ENCODE measurements at regions not wholly inside any gene's neighbourhood (a gene's known extent, or its start where the extent isn't known, plus 50 kb on each side); places are given as distances from the start of the nearest gene placed in this dataset.
"Not testable (repeated sequence)": the region's sequence is repeated elsewhere in the genome, so short reads cannot be mapped to it uniquely, and the experiment has no call there.

GRCh38 chr10:124176349-124177179 is 83.2 kb upstream of the CHST15 start:
- Mint-ChIP-seq H3K27me3 (ENCODE audit: low read depth) (peaks cover 15% of the 10 kb centered on the region), H3K4me1 (ENCODE audit: low read depth) (peaks cover 8% of the 10 kb centered on the region), H3K36me3 (ENCODE audit: low read depth) (no peaks in the 10 kb centered on the region), H3K9me3 (no peaks in the 10 kb centered on the region), H3K27ac (no peak overlapping the region), H3K4me3 (no peak overlapping the region)

- H3K4me1 Mint-ChIP-seq (ENCODE audit: low read depth): peaks cover 5% of the 10 kb centered on the region
- H3K36me3 Mint-ChIP-seq (ENCODE audit: low read depth): no peaks in the 10 kb centered on the region
- H3K27ac Mint-ChIP-seq: no peak overlapping the region
- peaks cover 15% of the 10 kb centered on the region for H3K27me3 Mint-ChIP-seq (ENCODE audit: low read depth)
- no peaks in the 10 kb centered on the region for H3K9me3 Mint-ChIP-seq
- H3K4me3 Mint-ChIP-seq: no peak overlapping the region
Observed at GRCh38 chr10:124175701-124176348, 82.4 kb upstream of the CHST15 start.

- Mint-ChIP-seq H3K9me3 (no peaks in the 10 kb centered on the region), H3K27me3 (ENCODE audit: low read depth) (peaks cover 15% of the 10 kb centered on the region), H3K27ac (no peak overlapping the region), H3K4me3 (no peak overlapping the region), H3K36me3 (ENCODE audit: low read depth) (no peaks in the 10 kb centered on the region), H3K4me1 (ENCODE audit: low read depth) (peaks cover 3% of the 10 kb centered on the region)
Observed at GRCh38 chr10:124174673-124175645, 81.6 kb upstream of the CHST15 start.

- H3K27ac Mint-ChIP-seq: no peak overlapping the region
- H3K4me3 Mint-ChIP-seq: no peak overlapping the region
Observed at GRCh38 chr10:124174071-124174566, 80.7 kb upstream of the CHST15 start.

GRCh38 chr10:124173298-124173900 is 80.0 kb upstream of the CHST15 start:
- no peaks in the 10 kb centered on the region for H3K36me3 Mint-ChIP-seq (ENCODE audit: low read depth)
- no peaks in the 10 kb centered on the region for H3K9me3 Mint-ChIP-seq
- H3K4me1 Mint-ChIP-seq (ENCODE audit: low read depth): peaks cover 3% of the 10 kb centered on the region
- H3K27ac Mint-ChIP-seq: no peak overlapping the region
- H3K4me3 Mint-ChIP-seq: no peak overlapping the region
- peaks cover 15% of the 10 kb centered on the region for H3K27me3 Mint-ChIP-seq (ENCODE audit: low read depth)

More at GRCh38 chr10:124174071-124174566, 80.7 kb upstream of the CHST15 start:
- peaks cover 3% of the 10 kb centered on the region for H3K4me1 Mint-ChIP-seq (ENCODE audit: low read depth)
- H3K36me3 Mint-ChIP-seq (ENCODE audit: low read depth): no peaks in the 10 kb centered on the region
- H3K27me3 Mint-ChIP-seq (ENCODE audit: low read depth): peaks cover 15% of the 10 kb centered on the region
- no peaks in the 10 kb centered on the region for H3K9me3 Mint-ChIP-seq

GRCh38 chr10:124172181-124172916 is 79.0 kb upstream of the CHST15 start:
- Mint-ChIP-seq H3K4me1 (ENCODE audit: low read depth) (peaks cover 3% of the 10 kb centered on the region), H3K9me3 (no peaks in the 10 kb centered on the region), H3K36me3 (ENCODE audit: low read depth) (no peaks in the 10 kb centered on the region), H3K4me3 (no peak overlapping the region), H3K27me3 (ENCODE audit: low read depth) (peaks cover 14% of the 10 kb centered on the region), H3K27ac (no peak overlapping the region)

- Mint-ChIP-seq H3K9me3 (no peaks in the 10 kb centered on the region), H3K27me3 (ENCODE audit: low read depth) (peaks cover 11% of the 10 kb centered on the region), H3K4me1 (ENCODE audit: low read depth) (peaks cover 3% of the 10 kb centered on the region), H3K36me3 (ENCODE audit: low read depth) (no peaks in the 10 kb centered on the region), H3K4me3 (no peak overlapping the region), H3K27ac (no peak overlapping the region)
Observed at GRCh38 chr10:124171561-124171960, 78.2 kb upstream of the CHST15 start.

GRCh38 chr10:124170631-124171030 is 77.2 kb upstream of the CHST15 start:
- peaks cover 6% of the 10 kb centered on the region for H3K27me3 Mint-ChIP-seq (ENCODE audit: low read depth)
- no peak overlapping the region for H3K27ac Mint-ChIP-seq
- H3K4me1 Mint-ChIP-seq (ENCODE audit: low read depth): no peaks in the 10 kb centered on the region
- no peak overlapping the region for H3K4me3 Mint-ChIP-seq
- no peaks in the 10 kb centered on the region for H3K9me3 Mint-ChIP-seq
- no peaks in the 10 kb centered on the region for H3K36me3 Mint-ChIP-seq (ENCODE audit: low read depth)

- no peaks in the 10 kb centered on the region for H3K4me1 Mint-ChIP-seq (ENCODE audit: low read depth)
- no peak overlapping the region for H3K27ac Mint-ChIP-seq
- peaks cover 15% of the 10 kb centered on the region for H3K27me3 Mint-ChIP-seq (ENCODE audit: low read depth)
- no peaks in the 10 kb centered on the region for H3K9me3 Mint-ChIP-seq
- H3K4me3 Mint-ChIP-seq: no peak overlapping the region
- H3K36me3 Mint-ChIP-seq (ENCODE audit: low read depth): no peaks in the 10 kb centered on the region
Observed at GRCh38 chr10:124168991-124169802, 75.8 kb upstream of the CHST15 start.

GRCh38 chr10:124168581-124168980 is 75.2 kb upstream of the CHST15 start:
- H3K4me1 Mint-ChIP-seq (ENCODE audit: low read depth): no peaks in the 10 kb centered on the region
- no peaks in the 10 kb centered on the region for H3K9me3 Mint-ChIP-seq
- H3K27ac Mint-ChIP-seq: no peak overlapping the region
- no peaks in the 10 kb centered on the region for H3K36me3 Mint-ChIP-seq (ENCODE audit: low read depth)
- H3K4me3 Mint-ChIP-seq: no peak overlapping the region
- H3K27me3 Mint-ChIP-seq (ENCODE audit: low read depth): peaks cover 19% of the 10 kb centered on the region

- not testable (repeated sequence) for H3K36me3 Mint-ChIP-seq (ENCODE audit: low read depth); H3K4me1 Mint-ChIP-seq (ENCODE audit: low read depth); H3K9me3 Mint-ChIP-seq; H3K4me3 Mint-ChIP-seq; H3K27ac Mint-ChIP-seq
- H3K27me3 Mint-ChIP-seq (ENCODE audit: low read depth): peaks cover 21% of the 10 kb centered on the region
Observed at GRCh38 chr10:124167925-124168324, 74.5 kb upstream of the CHST15 start.

GRCh38 chr10:124166431-124167125 is 73.2 kb upstream of the CHST15 start:
- Mint-ChIP-seq H3K9me3 (no peaks in the 10 kb centered on the region), H3K27ac (no peak overlapping the region), H3K27me3 (ENCODE audit: low read depth) (peaks cover 27% of the 10 kb centered on the region), H3K4me1 (ENCODE audit: low read depth) (no peaks in the 10 kb centered on the region), H3K4me3 (no peak overlapping the region), H3K36me3 (ENCODE audit: low read depth) (no peaks in the 10 kb centered on the region)
